ENCODE measurements at regions not wholly inside any gene's neighbourhood (a gene's known extent, or its start where the extent isn't known, plus 50 kb on each side); places are given as distances from the start of the nearest gene placed in this dataset.

DNA sequence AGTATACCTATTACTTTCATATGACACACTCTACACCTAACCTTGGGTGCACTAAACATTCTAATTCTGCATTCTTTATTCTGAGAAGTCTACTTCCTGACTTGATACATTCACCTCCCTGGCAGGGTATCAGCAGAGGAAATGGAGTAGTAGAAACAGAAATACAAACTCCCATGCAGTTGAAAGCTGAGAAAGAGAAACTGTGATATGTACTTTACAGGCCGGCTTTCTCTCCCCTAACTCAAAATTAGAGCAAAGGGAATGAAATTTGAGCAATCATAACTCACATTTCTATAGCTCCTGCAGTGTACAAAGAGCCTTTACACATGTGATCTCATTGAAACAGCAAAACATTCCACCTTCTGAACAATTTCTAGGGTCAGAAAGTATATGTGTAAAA, 135.5 kb upstream of the COL8A1 start:
- DNase-seq (ENCODE audit: low spot score) = peak; percentile 17

DNA sequence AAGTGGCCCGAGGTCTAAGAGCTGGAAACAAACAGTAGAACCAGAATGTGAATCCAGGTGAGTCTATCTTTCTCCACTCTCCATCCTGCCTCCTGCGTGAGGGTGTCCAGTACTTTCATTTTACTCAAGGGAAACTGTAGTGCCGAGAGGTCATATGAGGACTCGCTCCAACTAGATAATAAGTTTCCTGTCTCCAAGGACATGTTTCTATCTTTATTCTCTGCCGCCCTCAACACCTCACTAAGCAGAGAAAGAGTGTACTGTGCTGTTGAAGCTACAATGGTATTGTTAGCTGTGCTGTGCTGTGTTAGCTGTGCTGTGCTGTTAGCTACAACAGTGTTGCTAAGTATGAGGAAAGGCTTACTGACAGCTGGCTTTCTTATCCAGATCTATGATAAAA, 137.9 kb upstream of the COL8A1 start:
- no peak for DNase-seq (ENCODE audit: low spot score)

DNA sequence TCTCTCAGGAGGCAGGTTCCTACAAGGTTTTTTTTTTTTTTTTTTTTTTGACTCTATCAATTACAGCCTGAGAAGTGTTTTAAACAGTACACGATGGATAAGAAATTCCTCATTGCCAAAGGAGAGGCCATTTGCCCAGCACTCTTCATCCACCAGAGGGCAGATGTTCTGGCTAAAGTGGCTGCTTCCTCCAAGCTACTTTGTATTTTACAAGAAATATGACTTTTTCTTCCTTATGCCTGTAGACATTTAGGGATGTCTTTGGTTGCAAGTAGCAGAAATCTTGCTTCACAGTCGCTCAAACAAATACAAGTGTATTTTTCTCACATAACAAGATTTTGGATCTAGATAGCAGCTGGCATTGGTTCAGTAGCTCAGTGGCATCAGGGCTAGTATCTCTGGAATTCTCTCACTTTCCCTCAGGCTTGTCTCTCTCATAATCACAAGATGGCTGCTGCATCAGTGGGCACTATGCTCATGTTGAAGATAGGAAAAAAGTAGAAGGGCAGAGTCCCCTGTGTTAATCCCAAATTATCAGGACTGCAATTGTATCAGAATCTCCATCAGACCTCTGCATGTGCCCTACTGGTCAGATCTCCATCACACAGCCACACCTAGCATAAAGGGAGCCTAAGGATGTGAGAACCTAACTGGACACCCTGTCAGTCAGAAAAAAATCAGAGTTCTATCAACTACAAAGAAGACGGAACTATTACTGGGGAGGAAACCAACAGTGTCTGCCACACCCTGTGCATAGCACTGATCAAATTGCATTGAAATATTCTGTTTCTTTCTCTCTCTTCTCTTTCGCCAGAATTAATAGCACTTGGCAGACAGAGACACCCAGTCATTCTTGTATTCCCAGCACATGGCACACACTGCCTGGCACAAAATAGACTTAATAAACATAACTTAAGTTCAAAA, 138.9 kb upstream of the COL8A1 start:
- DNase-seq (ENCODE audit: low spot score) = peak; percentile 23

DNA sequence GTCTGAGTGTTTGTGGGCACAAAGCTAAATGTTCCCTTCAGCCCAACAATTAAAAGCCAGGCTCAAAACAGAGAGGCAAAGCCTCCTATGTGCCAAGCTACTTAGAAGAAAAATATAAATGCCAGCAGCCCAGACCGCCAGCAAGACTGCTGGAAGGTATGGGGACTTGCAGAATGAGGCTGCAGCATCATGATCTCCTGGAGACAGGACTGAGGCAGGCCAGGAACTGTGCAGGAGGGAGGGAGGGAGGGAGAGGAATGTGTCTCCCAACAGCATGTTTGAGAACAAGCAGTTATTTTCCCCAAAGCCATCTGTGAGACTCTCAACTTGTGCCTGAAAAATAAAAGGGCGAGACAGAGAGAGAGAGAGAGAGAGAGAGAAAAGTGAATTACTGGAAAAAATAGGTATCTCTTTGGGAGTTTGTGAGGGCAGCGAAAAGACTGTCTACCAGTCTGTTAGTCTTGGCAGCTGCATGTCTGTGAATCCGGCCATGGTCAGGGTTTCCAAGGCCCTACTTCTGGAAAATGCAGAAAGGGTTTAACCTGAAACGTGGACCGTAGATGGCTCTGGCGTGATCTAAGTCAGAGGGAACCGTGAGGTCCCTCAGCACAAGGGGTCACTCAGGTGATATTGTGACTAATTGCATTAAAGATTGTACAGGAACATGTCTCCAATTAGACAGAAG, 139.7 kb upstream of the COL8A1 start:
- peak; percentile 53 for DNase-seq (ENCODE audit: low spot score)

DNA sequence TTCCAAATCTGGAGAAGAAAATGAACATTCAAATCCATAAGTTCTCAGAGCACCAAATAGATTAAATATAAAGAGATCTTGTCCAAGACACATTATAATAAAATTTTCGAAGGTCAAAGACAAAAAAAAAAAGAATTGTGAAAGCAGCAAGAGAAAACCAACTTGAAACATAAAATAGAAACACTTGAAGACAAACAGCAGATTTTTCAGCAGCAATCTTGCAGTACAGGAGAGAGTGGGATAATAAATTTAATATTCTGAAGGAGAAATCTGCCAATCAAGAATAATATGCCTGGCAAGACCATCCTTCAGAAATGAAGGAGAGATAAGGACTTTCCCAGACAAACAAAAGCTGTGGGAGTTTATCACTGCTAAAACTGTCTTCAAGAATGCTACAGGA, 150.5 kb upstream of the COL8A1 start:
- no peak for DNase-seq (ENCODE audit: low spot score)

DNA sequence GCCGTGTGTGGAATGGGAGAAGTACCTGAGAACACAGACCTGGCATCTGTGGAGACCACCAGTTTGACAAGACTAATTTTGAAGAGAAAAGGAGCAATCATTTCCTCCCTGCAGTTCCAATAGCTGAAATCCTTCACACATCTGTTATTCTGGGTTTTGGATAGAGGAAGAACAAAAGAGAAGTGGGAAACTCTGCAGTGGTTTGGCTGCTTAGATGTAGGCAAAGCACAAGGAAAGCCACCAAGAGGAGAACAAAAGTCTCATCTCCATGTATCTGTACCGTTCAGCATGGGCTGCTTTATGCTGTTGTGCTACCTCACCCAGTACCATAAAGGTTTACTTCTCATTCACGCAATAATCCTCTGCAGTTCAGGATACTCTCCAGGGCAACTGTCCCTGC, 153.1 kb upstream of the COL8A1 start:
- DNase-seq (ENCODE audit: low spot score) = no peak

DNA sequence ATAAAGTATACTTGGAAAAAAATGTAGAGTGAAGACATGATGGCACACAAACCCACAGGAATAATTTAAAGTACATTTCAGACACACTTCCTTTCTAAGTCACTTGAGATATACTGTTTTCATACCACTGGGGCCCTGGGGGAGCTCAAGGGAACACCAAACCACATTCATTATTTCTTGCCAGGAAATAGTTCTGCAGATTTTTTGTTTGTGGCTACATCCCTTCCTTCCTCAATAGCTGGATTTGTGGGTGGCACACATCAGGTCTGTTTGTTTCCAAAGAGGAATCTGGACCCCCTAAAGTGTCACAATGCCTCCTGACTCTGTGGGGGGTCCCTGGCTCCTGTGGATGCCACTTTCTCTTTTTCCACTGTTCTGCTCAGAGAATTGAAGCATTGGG, 153.5 kb upstream of the COL8A1 start:
- no peak for DNase-seq (ENCODE audit: low spot score)

DNA sequence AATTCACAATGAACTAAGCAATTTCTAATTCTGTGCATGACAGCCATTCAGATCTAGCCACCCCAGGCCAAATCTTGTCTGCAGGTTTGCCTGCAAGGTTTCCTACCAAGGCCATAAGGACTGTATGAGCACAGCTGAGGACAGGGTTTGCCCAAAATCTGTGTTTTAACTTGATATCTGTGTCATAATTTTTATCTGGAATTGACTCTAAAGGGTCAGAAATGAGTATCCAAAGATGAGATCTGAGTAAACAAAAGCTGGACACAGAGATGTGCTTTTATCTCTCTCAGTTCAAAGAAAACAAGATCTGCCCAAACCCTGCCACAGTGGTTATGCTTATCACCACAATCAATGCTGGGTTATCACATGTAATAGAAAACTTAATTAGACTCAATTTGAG, 154.6 kb upstream of the COL8A1 start:
- no peak for DNase-seq (ENCODE audit: low spot score)

DNA sequence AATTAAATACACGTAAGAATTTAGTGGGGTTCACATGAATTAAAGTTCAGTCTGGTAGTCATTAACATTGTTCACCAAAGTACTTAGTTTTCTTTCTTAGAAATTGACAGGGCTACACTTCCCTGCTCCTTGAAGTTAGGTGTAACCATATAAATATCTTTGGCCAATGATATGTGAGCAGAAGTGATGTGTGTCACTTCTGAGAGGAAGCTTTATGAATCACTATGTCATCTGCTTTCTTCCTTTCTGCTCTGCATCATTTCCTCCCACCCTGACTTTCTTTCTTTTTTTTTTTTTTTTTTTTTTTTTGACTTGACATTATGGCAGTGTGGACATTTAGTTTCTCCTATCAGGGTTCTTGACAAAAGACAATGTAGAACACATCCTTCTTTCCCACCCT, 156.2 kb upstream of the COL8A1 start:
- no peak for DNase-seq (ENCODE audit: low spot score)

DNA sequence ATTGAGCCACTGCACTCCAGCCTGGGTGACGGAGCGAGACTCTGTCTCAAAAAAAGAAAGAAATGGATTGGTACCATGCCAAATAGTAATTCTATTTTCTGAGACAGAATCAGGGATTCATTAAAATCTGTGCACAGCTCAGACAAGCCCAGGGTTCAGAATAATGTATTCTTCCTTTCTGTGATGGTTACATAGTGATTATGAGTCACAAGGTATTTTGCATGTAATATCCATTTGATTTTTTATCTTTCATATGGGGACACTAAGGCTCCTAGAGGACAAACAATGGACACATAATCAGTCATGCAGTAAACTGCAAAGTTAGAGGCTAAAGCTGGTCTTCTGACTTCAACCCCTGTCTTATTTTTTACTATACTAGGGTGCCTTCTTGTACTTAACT, 156.8 kb upstream of the COL8A1 start:
- no peak for DNase-seq (ENCODE audit: low spot score)

DNA sequence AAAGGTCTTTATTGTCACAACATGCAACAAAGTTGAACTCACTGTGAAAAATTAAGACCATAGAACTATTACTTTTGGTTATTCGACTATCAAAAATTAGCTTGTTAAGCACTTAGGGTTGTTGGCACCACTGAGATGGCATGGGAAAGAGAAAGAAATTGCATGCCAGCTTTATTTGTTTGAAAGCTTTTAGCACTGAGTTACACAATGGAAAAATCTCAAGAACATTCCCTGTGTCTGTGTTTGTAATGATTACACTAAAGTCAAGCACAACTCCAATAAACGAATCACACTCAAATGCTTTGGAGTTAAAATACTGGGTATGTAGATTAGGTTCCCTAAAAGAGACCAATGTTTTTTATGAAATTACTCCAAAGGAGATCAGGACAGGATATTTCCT, 158.6 kb upstream of the COL8A1 start:
- DNase-seq (ENCODE audit: low spot score) = no peak

DNA sequence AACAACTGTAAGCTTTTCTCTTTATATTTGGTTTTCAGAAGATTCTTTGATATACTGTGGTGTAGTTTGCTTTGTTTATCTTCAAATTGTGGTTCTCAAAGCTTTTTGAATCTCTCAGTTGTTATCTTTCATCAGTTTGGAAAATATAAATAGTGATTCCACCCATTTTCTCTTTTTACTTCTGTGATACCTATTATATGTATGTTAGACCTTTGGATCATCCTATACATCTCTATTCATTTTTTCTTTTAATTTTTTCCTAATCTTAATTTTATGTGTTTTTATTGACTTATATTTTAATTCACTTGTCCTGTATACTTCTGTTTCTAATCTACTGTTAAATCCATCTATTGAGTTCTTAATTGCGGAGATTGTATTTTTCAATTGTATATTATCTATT, 160.7 kb upstream of the COL8A1 start:
- no peak for DNase-seq (ENCODE audit: low spot score)

DNA sequence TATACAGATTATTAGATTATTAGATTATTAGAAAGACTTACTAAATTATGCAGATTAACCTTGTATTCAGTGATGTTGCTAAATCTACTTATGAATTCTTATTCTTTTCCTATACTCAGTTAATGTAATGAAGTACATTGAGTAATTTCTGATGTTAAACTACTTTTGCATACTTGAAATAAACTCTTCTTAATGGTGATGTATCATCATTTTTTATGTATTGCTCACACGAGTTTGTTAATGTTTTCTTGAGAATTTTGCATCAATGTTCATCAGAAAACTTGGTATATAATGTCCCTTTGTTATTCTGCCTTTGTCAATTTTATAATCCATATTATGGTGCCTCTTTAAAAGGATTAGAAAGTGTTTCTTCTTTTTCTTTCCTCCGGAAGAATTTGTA, 163.2 kb upstream of the COL8A1 start:
- no peak for DNase-seq (ENCODE audit: low spot score)

DNA sequence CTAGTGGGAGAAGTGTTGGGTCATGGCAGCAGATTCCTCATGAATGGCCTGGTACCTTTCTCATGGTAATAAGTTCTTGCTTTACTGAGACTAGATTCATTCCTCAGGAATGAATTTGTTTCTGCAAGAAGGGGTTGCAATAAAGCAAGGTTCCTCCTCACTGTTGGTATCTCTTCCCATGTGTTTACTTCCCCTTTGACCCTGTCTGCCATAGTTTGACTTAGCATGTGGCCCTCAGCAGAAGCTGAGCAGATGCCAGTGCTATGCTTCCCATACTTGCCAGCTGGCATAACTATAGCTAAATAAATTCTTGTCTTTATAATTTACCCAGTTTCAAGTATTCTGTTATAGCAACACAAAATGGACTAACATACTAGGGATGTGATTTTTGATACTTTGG, 163.6 kb upstream of the COL8A1 start:
- no peak for DNase-seq (ENCODE audit: low spot score)

DNA sequence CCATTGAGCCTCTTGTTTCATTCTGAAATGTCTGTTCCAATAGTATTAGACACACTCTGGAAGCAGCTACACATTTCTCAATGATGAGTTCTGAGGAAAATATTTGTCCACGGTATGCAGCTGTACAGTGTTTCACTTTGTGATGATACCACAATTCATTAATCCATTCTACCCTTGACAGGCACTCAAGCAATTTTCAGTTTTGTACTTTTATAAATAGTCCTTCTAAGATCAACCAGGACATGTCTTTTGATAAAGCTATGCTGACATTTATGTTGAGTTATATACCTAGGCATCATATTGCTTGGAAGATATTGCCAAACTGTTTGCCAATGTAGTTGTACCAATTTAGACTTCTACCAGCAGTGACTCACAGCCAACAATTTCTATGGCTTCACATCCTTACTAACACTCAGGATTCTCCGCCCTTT, 165.1 kb upstream of the COL8A1 start:
- DNase-seq (ENCODE audit: low spot score) = peak; percentile 6

DNA sequence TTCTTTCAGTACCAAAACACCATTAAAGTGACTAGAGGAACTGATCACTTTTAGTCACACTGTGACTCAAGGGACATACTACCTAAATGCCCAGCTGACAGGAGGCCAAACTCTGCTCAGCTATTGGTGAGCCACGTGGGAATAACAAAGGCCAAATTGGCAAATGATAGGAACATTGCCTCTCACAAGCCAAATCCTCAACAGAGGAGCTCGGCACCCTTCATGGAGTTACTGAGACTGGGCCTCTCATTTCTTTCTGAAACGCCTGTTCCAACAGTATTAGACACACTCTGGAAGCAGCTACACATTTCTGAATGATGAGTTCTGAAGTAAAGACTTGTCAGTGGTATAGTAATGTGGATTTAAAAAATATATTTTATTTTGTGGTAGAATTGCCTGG, 166.0 kb upstream of the COL8A1 start:
- no peak for DNase-seq (ENCODE audit: low spot score)

DNA sequence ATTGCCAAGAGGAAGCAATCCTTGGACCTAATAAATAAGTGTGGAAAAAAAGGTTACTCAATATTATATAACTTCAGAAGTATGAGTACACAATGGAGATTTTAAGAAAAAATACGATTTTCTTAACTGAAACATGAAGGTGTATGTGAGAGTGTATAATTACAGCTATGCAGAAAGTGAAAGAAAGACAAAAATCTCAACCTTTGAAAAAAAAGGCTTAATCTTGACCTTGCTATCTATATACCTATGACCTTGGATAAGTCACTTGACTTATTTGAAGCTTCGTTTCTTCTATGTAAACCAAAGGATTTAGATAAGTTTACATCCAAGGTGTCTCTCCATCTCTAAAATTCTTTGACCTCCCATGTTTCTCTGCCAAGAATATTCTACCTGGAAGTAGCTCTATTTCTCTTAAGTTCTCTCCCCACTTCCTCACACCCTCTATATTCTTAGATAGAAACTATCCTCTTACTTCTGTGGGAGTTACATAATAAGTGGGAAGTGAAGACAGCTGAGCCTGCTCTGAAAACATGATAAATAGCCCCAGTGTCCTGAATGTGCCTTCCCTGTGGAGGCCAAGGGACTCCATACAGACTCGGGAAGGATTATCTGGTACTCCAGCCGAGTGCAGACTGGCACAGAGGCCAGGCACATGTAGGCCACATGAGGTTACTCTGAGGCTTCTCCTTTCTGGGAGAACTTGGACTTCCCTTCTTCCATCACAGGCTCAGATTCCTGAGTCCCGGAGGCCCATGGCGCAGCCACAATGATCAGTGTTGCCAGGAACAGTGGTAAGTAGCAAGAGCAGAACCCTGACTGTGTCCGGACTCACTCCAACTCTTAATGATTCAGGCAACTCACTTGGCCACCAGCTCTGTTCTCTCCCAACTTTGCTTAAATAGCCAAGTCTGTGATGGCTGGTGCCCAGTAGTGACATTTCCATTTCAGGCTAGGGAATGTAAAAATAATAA, 166.8 kb upstream of the COL8A1 start:
- no peak for DNase-seq (ENCODE audit: low spot score)

DNA sequence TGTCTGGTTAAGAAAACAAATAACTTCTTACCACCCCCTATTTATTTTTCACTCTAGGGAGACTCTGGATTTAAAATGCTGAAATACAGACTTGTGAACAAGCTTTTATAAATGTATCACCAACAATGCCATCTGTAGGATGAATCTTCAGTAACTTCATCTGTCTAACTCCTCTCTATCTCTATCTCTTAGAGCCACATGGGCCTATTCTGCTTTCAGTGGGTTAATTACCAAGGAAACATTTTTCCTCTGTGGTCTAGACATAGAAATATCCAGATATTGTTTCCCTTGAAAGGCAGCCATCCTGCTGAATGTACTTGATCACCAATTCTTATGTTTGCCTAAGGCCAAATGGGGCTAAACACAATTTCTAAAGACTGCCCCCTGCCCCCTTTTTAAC, 167.6 kb upstream of the COL8A1 start:
- DNase-seq (ENCODE audit: low spot score) = no peak

DNA sequence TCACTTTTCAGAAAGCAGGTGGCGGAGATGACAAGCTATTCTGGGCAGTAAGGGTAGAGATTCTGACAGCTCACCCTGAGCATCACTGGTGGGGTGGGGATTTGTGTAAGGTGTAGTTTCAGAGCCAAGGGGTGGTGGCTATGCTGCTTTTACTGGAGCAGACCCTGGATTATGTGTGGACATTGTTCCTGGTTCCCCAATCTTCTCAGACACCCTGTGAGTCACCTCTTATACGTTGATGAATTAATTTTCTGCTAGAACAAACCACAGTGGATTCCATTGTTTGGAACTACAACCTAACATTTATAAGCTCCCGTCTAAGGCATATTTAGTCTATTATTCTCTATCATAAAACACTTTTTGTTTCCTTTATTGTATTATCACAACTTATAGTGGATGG, 169.5 kb upstream of the COL8A1 start:
- DNase-seq (ENCODE audit: low spot score) = no peak

DNA sequence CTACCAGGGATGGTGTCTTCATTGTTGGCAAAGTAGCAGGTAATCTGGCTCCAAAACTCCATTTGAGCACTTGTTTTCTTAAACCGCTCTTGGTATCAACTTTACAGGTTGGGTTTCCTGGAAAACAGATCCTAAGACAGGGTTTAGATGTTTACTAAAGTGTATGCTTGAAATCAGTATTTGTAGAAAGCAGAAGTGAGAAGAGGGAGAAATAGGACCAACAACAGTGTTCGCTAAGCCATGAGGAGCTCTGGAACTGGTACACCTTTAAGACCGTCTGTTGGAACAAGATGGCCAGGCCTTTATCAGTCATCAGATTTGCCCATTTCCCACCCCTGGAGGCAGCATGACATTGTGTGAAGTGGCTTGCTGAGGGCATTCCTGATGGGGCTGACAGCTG, 171.0 kb upstream of the COL8A1 start:
- DNase-seq (ENCODE audit: low spot score) = no peak

DNA sequence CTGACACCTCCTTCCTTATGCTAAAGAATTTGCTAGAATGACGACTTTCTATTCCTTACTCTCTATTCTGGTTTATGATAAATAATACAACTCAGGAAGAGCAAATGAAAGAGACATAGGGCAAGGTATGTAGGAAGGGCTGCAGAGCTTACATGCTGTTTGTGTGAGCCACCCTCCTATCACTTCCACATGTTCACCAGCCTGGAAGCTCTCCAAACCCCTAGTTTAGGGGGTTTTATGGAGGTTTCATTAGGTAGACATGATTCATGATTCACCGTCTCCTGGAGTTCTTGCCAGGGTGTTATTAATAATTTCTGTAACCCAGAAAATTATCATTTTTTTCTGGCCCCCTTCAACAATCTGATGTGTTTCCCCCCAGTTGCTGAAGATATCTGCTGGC, 172.1 kb upstream of the COL8A1 start:
- no peak for DNase-seq (ENCODE audit: low spot score)

DNA sequence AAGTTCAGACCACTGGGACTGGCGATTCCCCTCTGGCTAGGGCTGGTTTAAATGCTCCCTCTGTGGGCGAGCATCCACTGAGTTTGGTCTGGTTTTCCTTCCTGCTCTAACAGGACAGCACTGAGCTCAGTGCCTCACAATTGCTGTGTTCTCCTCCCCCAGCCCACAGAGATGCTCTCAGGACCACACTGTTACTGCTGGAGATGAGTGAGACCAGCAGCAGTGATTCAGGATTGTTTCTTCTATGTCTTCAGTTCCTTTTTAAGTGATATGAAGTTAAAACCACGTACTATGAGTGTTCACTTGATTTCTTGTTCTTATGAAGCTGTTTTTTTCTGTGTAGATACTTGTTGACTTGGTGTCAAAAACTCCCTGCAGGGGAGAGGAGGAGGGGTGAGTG, 180.4 kb upstream of the COL8A1 start:
- DNase-seq (ENCODE audit: low spot score) = no peak
